ENCODE measurements at regions not wholly inside any gene's neighbourhood (a gene's known extent, or its start where the extent isn't known, plus 50 kb on each side); places are given as distances from the start of the nearest gene placed in this dataset.
"Not testable (repeated sequence)": the region's sequence is repeated elsewhere in the genome, so short reads cannot be mapped to it uniquely, and the experiment has no call there.

GRCh38 chr12:13905794-13906193 lies 75.6 kb downstream of the GRIN2B start:
- Histone ChIP-seq H3K4me3 (no peak overlapping the region), H3K9me3 (no peaks in the 10 kb centered on the region), H3K27ac (no peak overlapping the region), H3K4me1 (no peaks in the 10 kb centered on the region), H3K27me3 (no peaks in the 10 kb centered on the region), H3K36me3 (no peaks in the 10 kb centered on the region)
- DNase-seq (ENCODE audit: low spot score in 2 of 2) = no peak
- 93% methylated on average over 4 of the region's 4 CpGs for WGBS
- no peak for TF ChIP-seq POLR2AphosphoS5 (IDR thresholded peaks at IDR 0.05)
- no peak for TF ChIP-seq CTCF (IDR thresholded peaks at IDR 0.05)
- TF ChIP-seq EP300 (IDR thresholded peaks at IDR 0.05) = no peak
- no peak for TF ChIP-seq POLR2A (IDR thresholded peaks at IDR 0.05)

GRCh38 chr12:13900718-13901117 lies 80.7 kb downstream of the GRIN2B start:
- DNase-seq (ENCODE audit: low spot score in 2 of 2) = no peak
- no peaks in the 10 kb centered on the region for H3K4me1 ChIP-seq
- no peaks in the 10 kb centered on the region for H3K27me3 ChIP-seq
- H3K27ac ChIP-seq = no peak overlapping the region
- no peaks in the 10 kb centered on the region for H3K36me3 ChIP-seq
- TF ChIP-seq CTCF (IDR thresholded peaks at IDR 0.05) (no peak), EP300 (IDR thresholded peaks at IDR 0.05) (no peak), POLR2A (IDR thresholded peaks at IDR 0.05) (no peak), POLR2AphosphoS5 (IDR thresholded peaks at IDR 0.05) (no peak)
- no peaks in the 10 kb centered on the region for H3K9me3 ChIP-seq
- 74% methylated on average over 3 of the region's 3 CpGs for WGBS
- no peak overlapping the region for H3K4me3 ChIP-seq

- not testable (repeated sequence) for DNase-seq (ENCODE audit: low spot score in 2 of 2); H3K36me3 ChIP-seq; H3K4me3 ChIP-seq; H3K4me1 ChIP-seq; H3K27me3 ChIP-seq; H3K9me3 ChIP-seq; H3K27ac ChIP-seq
- whole genome bisulfite sequencing = 72% methylated on average over 5 of the region's 5 CpGs
Measured at GRCh38 chr12:13898387-13898786, 83.0 kb downstream of the GRIN2B start.

- no peaks in the 10 kb centered on the region for H3K4me1 ChIP-seq
- no peak for TF ChIP-seq POLR2A (IDR thresholded peaks at IDR 0.05)
- TF ChIP-seq CTCF (IDR thresholded peaks at IDR 0.05) = no peak
- no peak for TF ChIP-seq EP300 (IDR thresholded peaks at IDR 0.05)
- TF ChIP-seq POLR2AphosphoS5 (IDR thresholded peaks at IDR 0.05) = no peak
- no peak for DNase-seq (ENCODE audit: low spot score in 2 of 2)
- no peaks in the 10 kb centered on the region for H3K9me3 ChIP-seq
- H3K4me3 ChIP-seq = no peak overlapping the region
- H3K27me3 ChIP-seq = no peaks in the 10 kb centered on the region
- H3K27ac ChIP-seq = no peak overlapping the region
- H3K36me3 ChIP-seq = no peaks in the 10 kb centered on the region
Measured at GRCh38 chr12:13897811-13898210, 83.6 kb downstream of the GRIN2B start.

- no peaks in the 10 kb centered on the region for H3K36me3 ChIP-seq
- H3K4me3 ChIP-seq = no peak overlapping the region
- H3K9me3 ChIP-seq = no peaks in the 10 kb centered on the region
- 83% methylated on average over 9 of the region's 9 CpGs for WGBS
- H3K27ac ChIP-seq = no peak overlapping the region
- H3K4me1 ChIP-seq = no peaks in the 10 kb centered on the region
- H3K27me3 ChIP-seq = no peaks in the 10 kb centered on the region
- TF ChIP-seq CTCF (IDR thresholded peaks at IDR 0.05) = no peak
- TF ChIP-seq POLR2A (IDR thresholded peaks at IDR 0.05) = no peak
- no peak for TF ChIP-seq EP300 (IDR thresholded peaks at IDR 0.05)
- TF ChIP-seq POLR2AphosphoS5 (IDR thresholded peaks at IDR 0.05) = no peak
- DNase-seq (ENCODE audit: low spot score in 2 of 2) = no peak
Measured at GRCh38 chr12:13896063-13896626, 85.3 kb downstream of the GRIN2B start.

GRCh38 chr12:13891902-13892301 lies 89.5 kb downstream of the GRIN2B start:
- DNase-seq (ENCODE audit: low spot score in 2 of 2) = no peak
- H3K4me1 ChIP-seq = no peaks in the 10 kb centered on the region
- H3K9me3 ChIP-seq = no peaks in the 10 kb centered on the region
- 96% methylated on average over 2 of the region's 2 CpGs for WGBS
- TF ChIP-seq EP300 (IDR thresholded peaks at IDR 0.05) (no peak), CTCF (IDR thresholded peaks at IDR 0.05) (no peak), POLR2A (IDR thresholded peaks at IDR 0.05) (no peak), POLR2AphosphoS5 (IDR thresholded peaks at IDR 0.05) (no peak)
- H3K36me3 ChIP-seq = no peaks in the 10 kb centered on the region
- H3K27ac ChIP-seq = no peak overlapping the region
- no peak overlapping the region for H3K4me3 ChIP-seq
- no peaks in the 10 kb centered on the region for H3K27me3 ChIP-seq
